ENCODE measurements at regions not wholly inside any gene's neighbourhood (a gene's known extent, or its start where the extent isn't known, plus 50 kb on each side); places are given as distances from the start of the nearest gene placed in this dataset.
A peak's percentile ranks its signal among the peaks of the same experiment; 100 is the strongest.

DNA sequence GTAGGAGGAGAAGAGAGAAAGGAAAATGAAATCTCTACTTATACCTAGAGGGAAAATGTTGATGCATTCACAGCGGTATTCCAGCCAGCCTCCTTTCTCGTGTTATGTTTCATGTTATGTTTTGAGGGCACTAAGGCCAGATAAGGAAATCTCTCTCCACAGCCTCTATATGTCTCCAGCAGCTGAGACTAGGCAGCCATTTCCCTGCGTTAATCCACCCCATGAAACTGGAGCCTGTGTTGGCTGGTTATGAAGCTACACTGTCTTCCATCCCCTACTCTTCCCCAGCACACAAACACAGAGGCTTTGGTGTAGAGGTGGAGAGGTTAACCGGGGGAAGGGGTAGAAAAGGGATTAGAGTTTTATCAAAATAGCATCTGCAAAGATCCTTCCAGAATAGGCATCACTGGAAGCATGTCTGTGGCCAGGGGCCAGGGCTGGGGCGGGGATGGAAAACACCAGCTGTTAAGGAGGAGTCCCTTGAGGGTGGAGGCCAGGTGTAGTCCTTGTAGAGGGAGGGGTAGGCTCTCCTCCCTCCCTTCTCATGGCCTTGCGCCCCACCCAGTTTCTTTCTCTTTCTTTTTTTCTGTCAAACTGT, 100.9 kb upstream of the TNP1 start:
- DNase-seq = no peak
- peak in 1 of 2 donors; percentile 26 for ATAC-seq (ENCODE audit: low FRiP score in 2 of 2)
- Histone ChIP-seq H3K36me3 (no peaks in the 10 kb centered on the region), H3K27me3 (no peaks in the 10 kb centered on the region), H3K4me1 (no peaks in the 10 kb centered on the region), H3K4me3 (no peak overlapping the region), H3K27ac (no peak overlapping the region), H3K9me3 (peaks cover 0 to 3% (median 0%) of the 10 kb centered on the region in 4 donors)
- no peak for TF ChIP-seq CTCF (IDR thresholded peaks at IDR 0.05)
- TF ChIP-seq POLR2AphosphoS5 (IDR thresholded peaks at IDR 0.05) = no peak
- no peak for TF ChIP-seq POLR2A (IDR thresholded peaks at IDR 0.05)
- TF ChIP-seq EP300 (IDR thresholded peaks at IDR 0.05) = no peak
- WGBS, 2 donors = 84 to 88% methylated on average over 6 of the region's 6 CpGs

DNA sequence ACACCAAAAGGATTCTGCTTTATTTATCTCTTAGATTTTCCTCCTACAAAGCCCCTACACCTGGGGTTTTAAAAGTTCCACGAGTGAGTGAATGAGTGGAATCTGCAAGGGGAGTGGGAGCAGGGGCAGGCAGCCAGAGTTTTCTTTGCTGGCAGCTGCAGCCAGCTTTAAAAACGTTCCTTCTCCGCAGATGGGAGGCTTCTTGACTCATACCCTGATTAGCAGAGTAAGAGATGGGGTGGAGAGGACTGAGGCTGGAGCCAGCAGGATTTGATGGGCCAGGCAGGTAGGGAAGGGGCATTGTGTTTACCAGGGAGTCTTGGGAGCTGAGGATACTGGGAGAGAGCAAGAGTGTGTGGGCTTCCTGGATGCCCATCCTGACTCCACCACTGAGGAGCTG, 99.6 kb upstream of the TNP1 start:
- DNase-seq = no peak
- Histone ChIP-seq H3K9me3 (peaks cover 0 to 10% (median 8%) of the 10 kb centered on the region in 4 donors), H3K4me3 (no peak overlapping the region), H3K27me3 (no peaks in the 10 kb centered on the region), H3K27ac (no peak overlapping the region), H3K4me1 (no peaks in the 10 kb centered on the region), H3K36me3 (no peaks in the 10 kb centered on the region)
- TF ChIP-seq POLR2AphosphoS5 (IDR thresholded peaks at IDR 0.05) = no peak
- no peak for TF ChIP-seq CTCF (IDR thresholded peaks at IDR 0.05)
- TF ChIP-seq EP300 (IDR thresholded peaks at IDR 0.05) = no peak
- no peak for TF ChIP-seq POLR2A (IDR thresholded peaks at IDR 0.05)
- 47 to 56% methylated on average over 3 of the region's 3 CpGs for WGBS, 2 donors
- no peak for ATAC-seq (ENCODE audit: low FRiP score in 2 of 2)

- TF ChIP-seq CTCF (IDR thresholded peaks at IDR 0.05) (no peak), POLR2A (IDR thresholded peaks at IDR 0.05) (no peak), POLR2AphosphoS5 (IDR thresholded peaks at IDR 0.05) (no peak), EP300 (IDR thresholded peaks at IDR 0.05) (no peak)
- H3K4me1 ChIP-seq = no peaks in the 10 kb centered on the region
- H3K36me3 ChIP-seq = no peaks in the 10 kb centered on the region
- H3K9me3 ChIP-seq = peaks cover 0 to 11% (median 10%) of the 10 kb centered on the region in 4 donors
- DNase-seq (no peak), ATAC-seq (ENCODE audit: low FRiP score in 2 of 2) (no peak)
- no peaks in the 10 kb centered on the region for H3K27me3 ChIP-seq
- no peak overlapping the region for H3K4me3 ChIP-seq
- WGBS, 2 donors = 90 to 95% methylated on average over 3 to 5 of the region's 5 CpGs
- no peak overlapping the region for H3K27ac ChIP-seq
These were observed 97.1 kb upstream of the TNP1 start for GRCh38 chr2:216956820-216957493.

GRCh38 chr2:216951171-216951570, 91.3 kb upstream of the TNP1 start:
- H3K36me3 ChIP-seq = no peaks in the 10 kb centered on the region
- no peak overlapping the region for H3K4me3 ChIP-seq
- H3K9me3 ChIP-seq = peaks cover 0 to 11% (median 10%) of the 10 kb centered on the region in 4 donors
- H3K4me1 ChIP-seq = no peaks in the 10 kb centered on the region
- no peaks in the 10 kb centered on the region for H3K27me3 ChIP-seq
- H3K27ac ChIP-seq = no peak overlapping the region
- WGBS, 2 donors = 73 to 78% methylated on average over 4 of the region's 4 CpGs
- no peak for ATAC-seq (ENCODE audit: low FRiP score in 2 of 2)
- no peak for DNase-seq
- TF ChIP-seq POLR2AphosphoS5 (IDR thresholded peaks at IDR 0.05) (no peak), EP300 (IDR thresholded peaks at IDR 0.05) (no peak), POLR2A (IDR thresholded peaks at IDR 0.05) (no peak), CTCF (IDR thresholded peaks at IDR 0.05) (no peak)

DNA sequence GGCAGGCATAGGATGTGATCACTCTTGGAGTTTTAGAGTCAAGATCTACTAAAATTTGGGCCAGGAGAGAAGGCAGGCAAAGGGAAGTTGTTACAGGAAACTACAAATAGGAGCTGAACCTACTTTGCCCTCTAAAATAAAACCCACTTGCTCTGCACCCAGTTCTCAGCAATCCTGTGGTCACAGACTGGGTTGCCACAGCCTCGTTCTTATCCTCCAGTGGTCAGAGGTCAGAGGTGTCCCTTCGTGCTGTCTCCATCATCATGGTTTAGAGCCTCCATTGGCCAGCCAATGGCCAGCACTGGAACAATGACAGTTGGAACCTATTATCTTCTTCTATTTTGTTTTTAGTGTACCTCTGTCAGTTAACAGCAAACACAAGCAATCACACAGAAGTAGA, 90.7 kb upstream of the TNP1 start:
- 56 to 64% methylated on average over 2 of the region's 2 CpGs for WGBS, 2 donors

More for the DNA sequence above, 90.7 kb upstream of the TNP1 start:
- Histone ChIP-seq H3K9me3 (peaks cover 0 to 11% (median 8%) of the 10 kb centered on the region in 4 donors), H3K4me1 (no peaks in the 10 kb centered on the region), H3K4me3 (no peak overlapping the region), H3K27ac (no peak overlapping the region), H3K36me3 (no peaks in the 10 kb centered on the region), H3K27me3 (no peaks in the 10 kb centered on the region)
- TF ChIP-seq POLR2AphosphoS5 (IDR thresholded peaks at IDR 0.05) (no peak), CTCF (IDR thresholded peaks at IDR 0.05) (no peak), POLR2A (IDR thresholded peaks at IDR 0.05) (no peak), EP300 (IDR thresholded peaks at IDR 0.05) (no peak)
- no peak for ATAC-seq (ENCODE audit: low FRiP score in 2 of 2)
- no peak for DNase-seq
